ENCODE measurements at regions not wholly inside any gene's neighbourhood (a gene's known extent, or its start where the extent isn't known, plus 50 kb on each side); places are given as distances from the start of the nearest gene placed in this dataset.

GRCh38 chr11:112481431-112481830, 220.8 kb upstream of the PLET1 start:
- Histone ChIP-seq H3K36me3 (no peaks in the 10 kb centered on the region), H3K27ac (no peak overlapping the region), H3K9me3 (peaks cover 0 to 3% of the 10 kb centered on the region in 2 donors), H3K4me3 (no peak overlapping the region), H3K4me1 (ENCODE audit: insufficient read depth) (no peaks in the 10 kb centered on the region), H3K27me3 (no peaks in the 10 kb centered on the region)
- DNase-seq: no peak
- 83 to 91% (median 83%) methylated on average over 1 of the region's 1 CpG for WGBS, 3 donors
- intact Hi-C loops (cut with DNase I): no loop called here
- TF ChIP-seq POLR2A (IDR thresholded peaks at IDR 0.05) (no peak), EP300 (IDR thresholded peaks at IDR 0.05) (no peak), CTCF (IDR thresholded peaks at IDR 0.05) (no peak)

- Histone ChIP-seq H3K27me3 (no peaks in the 10 kb centered on the region), H3K4me1 (ENCODE audit: insufficient read depth) (no peaks in the 10 kb centered on the region), H3K36me3 (no peaks in the 10 kb centered on the region), H3K27ac (no peak overlapping the region), H3K9me3 (peaks cover 0 to 3% of the 10 kb centered on the region in 2 donors), H3K4me3 (no peak overlapping the region)
- no peak for DNase-seq
- WGBS, 3 donors: 65 to 73% (median 69%) methylated on average over 3 of the region's 3 CpGs
- intact Hi-C loops (cut with DNase I): no loop called here
- TF ChIP-seq CTCF (IDR thresholded peaks at IDR 0.05): no peak
- no peak for TF ChIP-seq POLR2A (IDR thresholded peaks at IDR 0.05)
- no peak for TF ChIP-seq EP300 (IDR thresholded peaks at IDR 0.05)
Observed at GRCh38 chr11:112481893-112482292, 221.2 kb upstream of the PLET1 start.

- intact Hi-C loops (cut with DNase I): no loop called here
- TF ChIP-seq POLR2A (IDR thresholded peaks at IDR 0.05) (no peak), CTCF (IDR thresholded peaks at IDR 0.05) (no peak), EP300 (IDR thresholded peaks at IDR 0.05) (no peak)
- Histone ChIP-seq H3K27me3 (no peaks in the 10 kb centered on the region), H3K36me3 (no peaks in the 10 kb centered on the region), H3K4me3 (no peak overlapping the region), H3K4me1 (ENCODE audit: insufficient read depth) (no peaks in the 10 kb centered on the region), H3K9me3 (peaks cover 0 to 3% of the 10 kb centered on the region in 2 donors), H3K27ac (no peak overlapping the region)
- no peak for DNase-seq
- WGBS, 3 donors: 83 to 88% (median 85%) methylated on average over 2 of the region's 2 CpGs
Observed at GRCh38 chr11:112485280-112485679, 224.6 kb upstream of the PLET1 start.

- Histone ChIP-seq H3K27me3 (no peaks in the 10 kb centered on the region), H3K4me3 (no peak overlapping the region), H3K36me3 (no peaks in the 10 kb centered on the region), H3K4me1 (ENCODE audit: insufficient read depth) (no peaks in the 10 kb centered on the region), H3K27ac (no peak overlapping the region), H3K9me3 (no peaks in the 10 kb centered on the region)
- no peak for DNase-seq
- TF ChIP-seq POLR2A (IDR thresholded peaks at IDR 0.05): no peak
- TF ChIP-seq CTCF (IDR thresholded peaks at IDR 0.05): no peak
- TF ChIP-seq EP300 (IDR thresholded peaks at IDR 0.05): no peak
- intact Hi-C loops (cut with DNase I): no loop called here
- 79 to 88% (median 80%) methylated on average over 1 of the region's 1 CpG for WGBS, 3 donors
Observed at GRCh38 chr11:112497826-112498225, 237.2 kb upstream of the PLET1 start.

GRCh38 chr11:112498701-112499100, 238.0 kb upstream of the PLET1 start:
- Histone ChIP-seq H3K27ac (no peak overlapping the region), H3K4me3 (no peak overlapping the region), H3K9me3 (no peaks in the 10 kb centered on the region), H3K27me3 (no peaks in the 10 kb centered on the region), H3K4me1 (ENCODE audit: insufficient read depth) (no peaks in the 10 kb centered on the region), H3K36me3 (no peaks in the 10 kb centered on the region)
- 55 to 69% (median 64%) methylated on average over 5 of the region's 5 CpGs for WGBS, 3 donors
- intact Hi-C loops (cut with DNase I): no loop called here
- no peak for DNase-seq
- TF ChIP-seq EP300 (IDR thresholded peaks at IDR 0.05) (no peak), CTCF (IDR thresholded peaks at IDR 0.05) (no peak), POLR2A (IDR thresholded peaks at IDR 0.05) (no peak)

All from ovary (tissue), 7 donors.